HEK293T (cell line): ENCODE measurements at regions not wholly inside any gene's neighbourhood (a gene's known extent, or its start where the extent isn't known, plus 50 kb on each side); places are given as distances from the start of the nearest gene placed in this dataset.

ENCODE experiments used
- ARNT ChIP-seq: fragments of 450-650 bp; IDR thresholded peaks from 2 replicates; pipeline ENCODE4 v1.6.1; 2017; ENCODE audit warnings: mild to moderate bottlenecking
- FOXM1 ChIP-seq: fragments of 450-650 bp; IDR thresholded peaks from 2 replicates; pipeline ENCODE4 v1.6.1; 2017; ENCODE audit warnings: mild to moderate bottlenecking, borderline replicate concordance
- PKNOX1 ChIP-seq: fragments of 450-650 bp; IDR thresholded peaks from 2 replicates; pipeline ENCODE4 v1.6.1; 2016
- SP1 ChIP-seq: fragments of 450-650 bp; IDR thresholded peaks from 2 replicates; pipeline ENCODE4 v1.6.1; 2017
- SUZ12 ChIP-seq: fragments of 450-650 bp; IDR thresholded peaks from 2 replicates; pipeline ENCODE4 v1.6.1; 2016; ENCODE audit warnings: mild to moderate bottlenecking

- no peak for TF ChIP-seq FOXM1
- no peak for TF ChIP-seq SP1
- TF ChIP-seq ARNT = no peak
- no peak for TF ChIP-seq PKNOX1
- no peak for TF ChIP-seq SUZ12
These were observed 255.9 kb downstream of the TBC1D4 start for GRCh38 chr13:75226092-75226491.
